C1 segment of cervical spinal cord (tissue), 14 donors: ENCODE measurements at regions not wholly inside any gene's neighbourhood (a gene's known extent, or its start where the extent isn't known, plus 50 kb on each side); places are given as distances from the start of the nearest gene placed in this dataset.
"Not testable (repeated sequence)": the region's sequence is repeated elsewhere in the genome, so short reads cannot be mapped to it uniquely, and the experiment has no call there.

Experiments used
- DNase-seq, 14 donors: peaks; one replicate each; lab custom pipeline; 2025; lab: John Stamatoyannopoulos, UW

GRCh38 chr10:56104923-56105322 lies 256.1 kb downstream of the ZWINT start:
- no peak for DNase-seq

GRCh38 chr10:56104487-56104886 lies 256.6 kb downstream of the ZWINT start:
- no peak for DNase-seq

DNA sequence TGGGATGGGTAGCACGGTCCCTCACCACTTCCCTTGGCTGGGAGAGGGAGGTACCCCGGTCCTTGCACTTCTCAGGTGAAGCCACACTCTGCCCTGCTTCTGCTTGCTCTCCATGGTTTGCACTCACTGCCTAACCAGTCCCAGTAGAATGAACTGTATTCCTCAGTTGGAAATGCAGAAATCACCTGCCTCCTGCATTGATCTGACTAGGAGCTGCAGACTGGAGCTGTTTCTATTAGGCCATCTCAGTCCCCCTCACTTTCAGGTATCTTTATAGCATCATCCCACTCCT lies 264.9 kb downstream of the ZWINT start:
- DNase-seq, result no peak

DNA sequence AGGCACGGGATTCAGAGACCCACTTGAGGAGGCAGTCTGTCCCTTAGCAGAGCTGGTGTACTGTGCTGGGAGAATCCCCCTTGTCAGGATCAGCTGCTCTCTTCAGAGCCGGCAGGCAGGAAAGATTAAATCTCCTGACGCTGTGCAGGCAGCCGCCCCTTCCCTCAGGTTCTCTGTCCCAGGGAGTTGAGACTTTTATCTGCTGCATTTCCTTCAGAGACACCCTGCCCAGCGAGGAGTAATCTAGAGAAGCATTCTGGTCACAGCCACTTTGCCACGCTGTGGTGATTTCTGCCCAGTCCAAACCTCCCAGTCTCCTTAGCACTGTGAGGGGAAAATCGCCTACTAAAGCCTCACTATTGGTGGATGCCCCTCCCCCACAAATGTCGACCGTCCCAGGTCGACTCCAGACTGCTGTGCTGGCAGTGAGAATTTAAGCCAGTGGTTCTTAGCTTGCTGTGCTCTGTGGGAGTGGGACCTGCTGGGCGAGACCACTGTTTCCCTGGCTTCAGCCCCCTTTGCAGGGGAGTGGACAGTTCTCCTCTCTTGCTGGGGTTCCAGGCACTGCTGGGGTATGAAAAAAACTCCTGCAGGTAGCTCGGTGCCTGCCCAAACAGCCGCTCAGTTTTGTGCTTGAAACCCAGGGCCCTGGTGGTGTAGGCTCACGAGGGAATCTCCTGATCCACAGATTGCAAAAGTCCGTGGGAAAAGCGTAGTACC lies 265.4 kb downstream of the ZWINT start:
- no peak for DNase-seq

- DNase-seq, result not testable (repeated sequence)
Observed at GRCh38 chr10:56093645-56094044, 267.4 kb downstream of the ZWINT start.

GRCh38 chr10:56091872-56092271 lies 269.2 kb downstream of the ZWINT start:
- no peak for DNase-seq

GRCh38 chr10:56090914-56091540 lies 270.0 kb downstream of the ZWINT start:
- no peak for DNase-seq

DNA sequence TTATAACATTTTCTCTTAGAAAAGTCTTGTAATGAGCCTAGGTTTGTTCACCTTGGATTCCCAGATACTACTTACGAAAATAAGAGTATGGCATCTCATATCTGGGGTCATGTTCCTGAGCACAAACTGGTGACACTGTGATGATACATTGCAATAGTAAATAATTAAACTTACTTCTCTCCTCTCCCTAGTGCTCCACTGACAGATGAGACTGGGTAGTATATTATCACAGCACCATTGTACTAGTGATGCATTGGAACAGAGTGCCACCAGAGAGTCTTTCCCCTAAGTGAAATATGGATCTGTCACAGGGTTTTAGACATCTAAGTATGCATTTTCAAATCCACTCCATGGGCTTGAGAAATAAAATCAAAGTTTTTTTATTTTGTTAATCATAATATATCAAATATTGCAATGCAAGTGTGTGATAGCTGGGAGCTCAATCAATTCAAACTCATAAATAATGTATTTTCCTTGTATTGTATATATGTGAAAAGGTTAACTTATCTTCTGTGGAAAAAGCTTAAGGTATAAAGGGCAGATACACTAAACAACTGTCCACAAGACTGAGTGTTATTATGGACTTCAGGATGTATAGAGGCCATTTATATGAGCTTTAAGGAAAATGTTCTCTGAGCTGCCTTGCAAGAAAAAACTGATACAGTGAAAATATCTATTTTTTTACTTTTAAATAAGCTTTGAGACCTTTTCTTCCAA lies 275.5 kb downstream of the ZWINT start:
- no peak for DNase-seq

GRCh38 chr10:56082169-56082568 lies 278.9 kb downstream of the ZWINT start:
- DNase-seq, result no peak

DNA sequence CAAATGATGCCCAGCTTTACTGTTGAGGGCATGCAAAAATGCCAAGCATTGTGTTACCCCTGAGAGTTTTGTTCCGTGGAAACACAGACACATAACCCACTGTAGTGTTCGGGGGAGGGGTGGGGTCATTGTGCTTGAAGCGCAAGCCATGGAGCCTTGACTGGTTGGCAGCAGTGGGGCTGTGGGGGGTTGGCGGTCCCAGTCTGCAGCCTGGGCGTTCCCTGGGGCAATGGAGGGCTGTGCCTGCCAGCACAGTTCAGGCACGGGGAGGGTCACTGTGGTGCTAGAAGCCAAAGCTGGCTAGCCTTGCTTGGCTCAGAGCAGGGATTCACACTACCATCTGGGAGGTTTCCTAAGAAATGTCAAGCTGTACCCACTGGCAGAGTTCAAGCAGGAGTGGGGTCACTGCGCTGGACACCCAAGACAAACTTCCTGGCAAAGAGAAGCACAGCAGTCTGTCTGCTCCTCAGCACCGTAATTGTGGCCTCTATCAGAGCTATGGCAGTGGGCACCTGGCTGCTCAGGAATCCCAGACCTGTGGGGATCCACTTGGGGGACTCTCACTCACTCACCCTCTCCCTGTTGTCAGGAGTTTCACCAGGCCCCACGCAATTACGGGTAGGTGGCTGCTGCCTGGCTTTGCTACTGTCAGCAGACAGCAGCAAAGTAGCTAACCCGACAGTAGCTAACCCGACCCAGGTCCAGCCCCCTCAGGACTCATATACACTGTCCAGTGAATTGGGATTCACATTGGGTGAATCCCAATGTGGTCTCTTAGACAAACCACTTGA lies 292.4 kb downstream of the ZWINT start:
- DNase-seq, result no peak

GRCh38 chr10:56068040-56068439 lies 293.0 kb downstream of the ZWINT start:
- no peak for DNase-seq

DNA sequence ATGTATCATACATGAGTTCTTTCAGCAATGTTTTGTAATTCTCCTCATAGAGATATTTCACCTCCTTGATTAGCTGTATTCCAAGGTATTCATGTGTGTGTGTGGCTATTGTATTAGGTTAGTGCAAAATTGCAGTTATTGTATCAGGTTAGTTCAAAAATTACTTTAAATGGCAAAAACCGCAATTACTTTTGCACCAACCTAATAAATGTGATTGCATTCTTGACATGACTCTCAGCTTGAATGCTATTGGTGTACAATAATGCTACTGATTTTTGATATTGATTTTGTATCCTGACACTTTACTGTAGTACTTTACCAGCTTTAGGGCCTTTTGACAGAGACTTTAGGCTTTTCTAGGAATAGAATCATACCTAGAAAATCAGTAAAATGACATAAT lies 297.4 kb downstream of the ZWINT start:
- no peak for DNase-seq

GRCh38 chr10:56057860-56058259 lies 303.2 kb downstream of the ZWINT start:
- no peak for DNase-seq

DNA sequence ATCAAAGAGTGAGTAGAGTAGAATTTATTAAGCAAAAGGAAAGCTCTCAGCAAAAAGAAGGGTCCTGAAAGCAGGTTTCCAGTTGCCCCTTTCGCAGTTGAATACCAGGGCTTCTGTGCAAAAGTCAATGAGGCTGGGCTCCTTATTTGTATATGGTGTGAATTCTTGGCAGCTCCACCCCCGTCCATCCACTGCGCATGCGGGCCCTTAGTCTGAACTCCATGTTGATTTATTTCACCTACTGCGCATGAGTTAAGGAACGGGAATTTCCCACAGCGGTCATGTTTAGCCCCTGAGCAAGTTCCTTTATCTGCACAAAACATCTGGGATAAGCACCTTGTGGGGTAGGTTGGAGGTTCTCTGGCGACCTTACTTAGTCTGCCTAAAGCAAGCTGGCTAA lies 325.6 kb downstream of the ZWINT start:
- DNase-seq, result no peak

DNA sequence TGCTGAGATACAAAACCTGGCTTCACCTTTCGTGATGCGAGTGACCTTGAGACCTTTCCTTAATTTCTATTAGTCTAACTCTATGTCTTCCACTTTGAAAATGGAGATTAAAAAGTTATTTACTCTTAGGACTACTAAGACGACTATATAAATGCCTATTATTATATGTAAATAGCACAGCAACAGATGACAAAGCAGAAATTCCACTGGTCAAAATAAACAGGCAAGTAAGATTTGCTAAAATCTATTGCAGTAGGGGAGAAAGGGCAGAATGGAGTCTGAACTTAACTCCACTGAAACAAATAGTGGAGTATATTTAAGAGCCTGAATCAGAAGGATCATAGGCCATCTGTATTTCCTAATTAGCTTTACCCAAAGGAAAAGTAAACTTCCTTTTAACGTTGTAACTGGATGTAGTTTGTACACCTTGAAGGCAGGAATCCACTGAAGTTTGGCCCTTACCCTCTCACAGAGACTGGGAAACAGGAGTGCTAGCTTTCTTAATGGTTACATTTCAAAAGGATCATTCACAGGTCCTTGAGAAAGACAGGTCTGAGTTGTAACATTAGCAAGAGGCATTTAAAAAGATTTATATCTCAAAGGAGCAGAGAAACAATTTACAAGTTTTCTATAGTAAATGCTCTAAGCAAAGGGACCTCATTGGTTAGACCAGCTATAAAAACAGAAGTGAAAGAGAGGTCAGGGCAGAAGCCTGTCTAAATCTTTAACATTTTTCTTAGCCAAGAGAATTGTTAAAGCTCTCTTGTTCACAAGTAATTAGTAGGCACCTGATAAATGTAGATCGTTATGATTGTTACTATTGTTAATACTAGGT lies 332.5 kb downstream of the ZWINT start:
- DNase-seq, result no peak

DNA sequence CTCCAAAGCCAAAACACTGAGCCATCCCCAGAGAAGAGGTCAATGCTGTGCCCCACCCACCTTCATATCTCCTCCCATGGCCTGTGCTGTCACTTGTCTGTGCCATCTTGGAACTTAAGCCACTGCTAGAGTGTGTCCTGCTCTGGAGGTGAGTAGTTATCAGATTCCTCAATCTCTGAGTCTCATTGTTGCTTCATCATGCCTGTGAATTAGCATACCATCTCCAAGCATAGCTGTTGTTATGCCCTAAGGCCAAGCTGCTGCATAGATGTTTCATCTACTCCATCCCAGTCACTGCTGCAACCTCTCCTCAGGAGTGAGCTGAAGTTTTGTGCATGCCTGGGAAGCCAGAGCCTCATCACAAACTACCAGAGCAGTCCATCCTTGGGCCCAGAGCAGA lies 349.0 kb downstream of the ZWINT start:
- no peak for DNase-seq

GRCh38 chr10:56003555-56003954 lies 357.5 kb downstream of the ZWINT start:
- DNase-seq, result no peak

DNA sequence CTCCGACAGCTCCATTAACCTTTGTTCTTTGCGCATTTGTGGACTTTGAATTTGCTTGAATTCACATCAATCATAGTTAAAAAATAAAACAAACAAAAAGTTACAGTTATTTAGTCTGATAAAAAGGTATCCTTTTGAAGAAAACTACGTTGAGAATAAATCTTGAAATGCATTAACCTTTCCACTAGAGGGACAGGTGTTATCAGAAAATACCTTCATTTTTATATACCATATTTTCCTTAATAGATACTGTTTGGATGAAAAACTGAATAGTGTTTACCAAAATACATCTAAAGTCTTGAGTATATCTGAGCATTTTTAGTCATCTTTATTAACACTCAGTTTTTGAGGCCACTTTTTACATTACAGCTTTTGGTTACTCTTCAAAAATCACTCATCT lies 371.9 kb downstream of the ZWINT start:
- no peak for DNase-seq

DNA sequence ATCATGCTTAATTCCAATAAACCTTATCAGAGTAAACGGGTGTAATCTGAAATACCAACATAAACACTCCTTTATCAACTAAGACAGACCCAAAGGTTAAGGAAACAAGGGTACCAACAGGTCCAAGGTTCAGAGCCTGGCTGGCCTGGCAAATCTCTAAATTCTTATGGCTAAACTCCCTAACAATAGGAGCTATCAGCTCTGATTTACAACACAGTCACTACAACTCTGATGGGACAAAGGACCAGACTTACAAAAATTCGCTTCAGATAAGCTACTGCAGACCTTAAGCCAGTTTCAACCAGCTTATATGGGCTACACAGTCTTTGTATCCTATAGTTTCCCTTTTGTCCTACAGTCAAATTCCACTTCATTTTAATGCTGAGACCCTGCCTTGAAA lies 381.9 kb downstream of the ZWINT start:
- DNase-seq, result no peak

GRCh38 chr10:55966101-55966500 lies 395.0 kb downstream of the ZWINT start:
- DNase-seq, result no peak

DNA sequence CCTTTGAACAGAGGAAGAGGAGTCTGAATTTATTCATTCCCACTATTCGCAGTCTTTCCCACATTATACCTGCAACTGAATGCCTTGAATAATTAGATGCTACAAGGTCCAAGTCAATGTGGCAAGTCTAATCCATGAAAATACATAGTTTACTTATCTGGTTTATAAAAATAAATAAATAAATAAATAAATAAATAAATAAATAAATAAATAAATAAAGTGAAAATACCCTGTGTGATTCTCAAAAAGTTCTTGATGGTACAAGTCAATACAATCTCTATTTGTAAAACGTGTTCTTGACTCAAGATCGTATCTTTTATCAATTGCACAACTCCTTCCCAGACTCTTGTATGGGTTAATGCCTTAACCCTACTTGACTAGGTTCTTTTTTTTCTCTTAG lies 417.7 kb downstream of the ZWINT start:
- DNase-seq, result no peak
